ENCODE measurements at regions not wholly inside any gene's neighbourhood (a gene's known extent, or its start where the extent isn't known, plus 50 kb on each side); places are given as distances from the start of the nearest gene placed in this dataset.

GRCh38 chr4:11821772-11822430, 393.2 kb upstream of the HS3ST1 start:
- no peak for TF ChIP-seq EZH2 (IDR thresholded peaks at IDR 0.05)
- TF ChIP-seq POLR2AphosphoS5 (IDR thresholded peaks at IDR 0.05; ENCODE audit: borderline replicate concordance, low read depth, low read length) = no peak
- TF ChIP-seq FOXP2 (optimal IDR thresholded peaks at IDR 0.05; ENCODE audit: control extremely low read depth, extremely low read length, insufficient read depth) = no peak
